ENCODE measurements at regions not wholly inside any gene's neighbourhood (a gene's known extent, or its start where the extent isn't known, plus 50 kb on each side); places are given as distances from the start of the nearest gene placed in this dataset.

DNA sequence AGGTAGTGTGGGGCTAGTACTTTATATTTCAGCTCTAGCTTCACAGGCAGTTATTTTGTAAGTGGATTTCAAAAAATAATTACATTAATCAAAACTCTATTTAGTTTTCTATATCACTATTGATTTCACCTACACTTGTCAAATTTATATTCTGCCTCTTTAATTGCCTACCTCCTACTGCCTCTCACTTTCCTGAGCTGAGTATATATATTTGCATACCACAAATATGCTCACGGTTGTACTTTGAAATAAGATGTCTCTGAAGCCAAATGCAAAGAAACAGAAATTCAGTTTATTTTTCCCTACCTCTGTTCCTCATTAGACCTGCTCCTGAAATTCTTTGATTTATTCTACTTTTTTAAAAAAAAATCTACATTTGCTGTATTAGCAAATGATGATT is 309.3 kb upstream of the TGFBR2 start:
- H3K9me3 ChIP-seq (ENCODE audit: low read depth, low read length): no peaks in the 10 kb centered on the region
- no peak overlapping the region for H3K4me3 ChIP-seq (ENCODE audit: insufficient read depth, low read length)
- H2AFZ ChIP-seq (ENCODE audit: low read length): no peak overlapping the region
- no peak overlapping the region for H3K4me2 ChIP-seq (ENCODE audit: insufficient read depth, low read length)
- TF ChIP-seq, protein P1, sequence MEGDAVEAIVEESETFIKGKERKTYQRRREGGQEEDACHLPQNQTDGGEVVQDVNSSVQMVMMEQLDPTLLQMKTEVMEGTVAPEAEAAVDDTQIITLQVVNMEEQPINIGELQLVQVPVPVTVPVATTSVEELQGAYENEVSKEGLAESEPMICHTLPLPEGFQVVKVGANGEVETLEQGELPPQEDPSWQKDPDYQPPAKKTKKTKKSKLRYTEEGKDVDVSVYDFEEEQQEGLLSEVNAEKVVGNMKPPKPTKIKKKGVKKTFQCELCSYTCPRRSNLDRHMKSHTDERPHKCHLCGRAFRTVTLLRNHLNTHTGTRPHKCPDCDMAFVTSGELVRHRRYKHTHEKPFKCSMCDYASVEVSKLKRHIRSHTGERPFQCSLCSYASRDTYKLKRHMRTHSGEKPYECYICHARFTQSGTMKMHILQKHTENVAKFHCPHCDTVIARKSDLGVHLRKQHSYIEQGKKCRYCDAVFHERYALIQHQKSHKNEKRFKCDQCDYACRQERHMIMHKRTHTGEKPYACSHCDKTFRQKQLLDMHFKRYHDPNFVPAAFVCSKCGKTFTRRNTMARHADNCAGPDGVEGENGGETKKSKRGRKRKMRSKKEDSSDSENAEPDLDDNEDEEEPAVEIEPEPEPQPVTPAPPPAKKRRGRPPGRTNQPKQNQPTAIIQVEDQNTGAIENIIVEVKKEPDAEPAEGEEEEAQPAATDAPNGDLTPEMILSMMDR (IDR thresholded peaks at IDR 0.05; ENCODE audit: extremely low read depth, low read depth, low read length): no peak
- no peaks in the 10 kb centered on the region for H3K79me2 ChIP-seq (ENCODE audit: insufficient read depth, low read length)
- peaks cover 22% of the 10 kb centered on the region for H3K4me1 ChIP-seq (ENCODE audit: insufficient read depth, low read length)
- H3K27ac ChIP-seq (ENCODE audit: low read depth, low read length): no peak overlapping the region
- H3K27me3 ChIP-seq (ENCODE audit: insufficient read depth, low read length): no peaks in the 10 kb centered on the region
- no peaks in the 10 kb centered on the region for H3K36me3 ChIP-seq (ENCODE audit: insufficient read depth, low read length)
- H4K20me1 ChIP-seq (ENCODE audit: insufficient read depth, low read length): no peaks in the 10 kb centered on the region
- no peak for DNase-seq (ENCODE audit: insufficient read length, low spot score, missing footprints)

DNA sequence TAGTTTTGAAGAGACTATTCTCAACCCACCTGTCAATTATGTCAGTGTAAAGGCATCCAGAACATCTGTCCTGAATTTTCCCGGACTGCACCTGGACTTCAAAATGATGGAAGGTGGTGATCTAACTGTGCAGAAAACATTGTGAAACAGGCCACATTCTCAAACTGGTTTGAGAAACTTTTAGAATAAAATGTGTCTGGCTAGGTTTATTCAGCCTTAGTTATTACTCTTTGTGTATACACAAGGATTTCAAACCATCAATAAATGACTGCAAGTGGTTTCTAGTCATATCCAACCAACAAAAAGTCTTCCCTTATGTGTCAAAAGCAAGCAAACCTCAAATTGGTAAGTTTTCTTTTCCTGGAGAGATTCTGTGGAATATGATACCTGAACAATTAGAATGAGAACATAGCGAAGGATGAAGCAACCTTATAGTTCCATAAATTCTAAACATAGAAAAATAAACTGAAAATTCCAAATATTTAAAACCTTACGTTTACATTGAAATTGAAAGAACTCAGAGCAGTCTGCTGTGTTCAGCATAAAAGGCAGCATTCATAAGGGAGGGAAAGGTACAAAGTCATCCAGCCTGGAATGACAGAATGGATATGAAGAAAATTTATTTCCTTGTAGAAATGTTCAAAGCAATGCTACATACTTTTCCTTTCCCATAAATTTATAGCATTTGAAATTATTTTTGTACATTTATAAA is 306.6 kb upstream of the TGFBR2 start:
- no peak for DNase-seq (ENCODE audit: insufficient read length, low spot score, missing footprints)
- TF ChIP-seq, protein P1 (IDR thresholded peaks at IDR 0.05; ENCODE audit: extremely low read depth, low read depth, low read length): no peak

DNA sequence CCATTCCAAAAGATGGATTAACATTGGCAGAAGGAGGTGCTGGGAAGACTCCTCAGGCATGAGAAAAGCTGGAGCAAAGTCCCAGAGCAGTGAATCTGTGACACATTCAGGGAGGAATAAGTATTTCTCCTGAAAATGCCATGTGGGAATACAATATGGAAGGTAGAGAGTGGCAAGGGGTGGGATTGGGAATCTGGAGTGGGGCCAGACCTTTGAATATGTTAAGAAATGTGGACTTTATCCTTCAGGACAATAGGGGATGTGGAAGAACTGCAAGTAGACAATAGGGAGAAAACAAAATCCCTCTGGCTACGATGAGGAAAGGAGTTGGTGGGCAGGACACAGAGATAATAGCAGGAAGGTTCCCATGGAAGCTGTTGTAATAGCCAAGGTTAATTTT is 305.6 kb upstream of the TGFBR2 start:
- Histone ChIP-seq H3K79me2 (ENCODE audit: insufficient read depth, low read length) (no peaks in the 10 kb centered on the region), H3K4me2 (ENCODE audit: insufficient read depth, low read length) (no peak overlapping the region), H3K36me3 (ENCODE audit: insufficient read depth, low read length) (no peaks in the 10 kb centered on the region), H3K4me1 (ENCODE audit: insufficient read depth, low read length) (no peaks in the 10 kb centered on the region), H3K4me3 (ENCODE audit: insufficient read depth, low read length) (no peak overlapping the region), H4K20me1 (ENCODE audit: insufficient read depth, low read length) (no peaks in the 10 kb centered on the region), H3K9me3 (ENCODE audit: low read depth, low read length) (no peaks in the 10 kb centered on the region), H3K27ac (ENCODE audit: low read depth, low read length) (no peak overlapping the region), H2AFZ (ENCODE audit: low read length) (no peak overlapping the region), H3K27me3 (ENCODE audit: insufficient read depth, low read length) (no peaks in the 10 kb centered on the region)
- TF ChIP-seq, protein P1 (IDR thresholded peaks at IDR 0.05; ENCODE audit: extremely low read depth, low read depth, low read length): no peak
- DNase-seq (ENCODE audit: insufficient read length, low spot score, missing footprints): no peak

More for the DNA sequence above, 306.6 kb upstream of the TGFBR2 start:
- H3K4me2 ChIP-seq (ENCODE audit: insufficient read depth, low read length): no peak overlapping the region
- H3K9me3 ChIP-seq (ENCODE audit: low read depth, low read length): no peaks in the 10 kb centered on the region
- no peak overlapping the region for H2AFZ ChIP-seq (ENCODE audit: low read length)
- no peak overlapping the region for H3K27ac ChIP-seq (ENCODE audit: low read depth, low read length)
- no peaks in the 10 kb centered on the region for H3K36me3 ChIP-seq (ENCODE audit: insufficient read depth, low read length)
- no peaks in the 10 kb centered on the region for H4K20me1 ChIP-seq (ENCODE audit: insufficient read depth, low read length)
- H3K79me2 ChIP-seq (ENCODE audit: insufficient read depth, low read length): no peaks in the 10 kb centered on the region
- H3K4me3 ChIP-seq (ENCODE audit: insufficient read depth, low read length): no peak overlapping the region
- no peaks in the 10 kb centered on the region for H3K27me3 ChIP-seq (ENCODE audit: insufficient read depth, low read length)
- H3K4me1 ChIP-seq (ENCODE audit: insufficient read depth, low read length): no peaks in the 10 kb centered on the region

DNA sequence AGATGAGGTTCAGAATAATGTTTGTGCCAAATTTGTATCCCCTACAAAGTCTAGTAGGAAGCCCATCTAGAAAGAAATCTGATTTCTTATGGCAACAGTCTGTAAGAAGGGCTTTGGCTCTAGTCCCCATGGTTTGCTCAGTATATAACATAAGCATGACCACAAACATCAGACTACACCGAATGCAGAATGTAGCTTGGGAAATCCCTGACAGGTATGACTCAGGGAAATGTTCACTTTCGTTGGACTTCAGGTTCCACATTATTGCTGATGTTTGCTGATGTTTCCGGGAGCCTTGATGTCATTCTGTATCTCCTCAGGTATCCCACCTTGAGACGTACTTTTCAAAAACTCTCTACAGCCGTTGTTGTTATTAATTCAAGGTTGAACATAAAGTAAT is 304.4 kb upstream of the TGFBR2 start:
- no peak overlapping the region for H3K27ac ChIP-seq (ENCODE audit: low read depth, low read length)
- no peaks in the 10 kb centered on the region for H4K20me1 ChIP-seq (ENCODE audit: insufficient read depth, low read length)
- TF ChIP-seq, protein P1 (IDR thresholded peaks at IDR 0.05; ENCODE audit: extremely low read depth, low read depth, low read length): no peak
- H3K4me3 ChIP-seq (ENCODE audit: insufficient read depth, low read length): no peak overlapping the region
- no peaks in the 10 kb centered on the region for H3K27me3 ChIP-seq (ENCODE audit: insufficient read depth, low read length)
- H3K9me3 ChIP-seq (ENCODE audit: low read depth, low read length): no peaks in the 10 kb centered on the region
- no peaks in the 10 kb centered on the region for H3K36me3 ChIP-seq (ENCODE audit: insufficient read depth, low read length)
- no peaks in the 10 kb centered on the region for H3K79me2 ChIP-seq (ENCODE audit: insufficient read depth, low read length)
- H2AFZ ChIP-seq (ENCODE audit: low read length): no peak overlapping the region
- no peak overlapping the region for H3K4me2 ChIP-seq (ENCODE audit: insufficient read depth, low read length)
- DNase-seq (ENCODE audit: insufficient read length, low spot score, missing footprints): no peak
- H3K4me1 ChIP-seq (ENCODE audit: insufficient read depth, low read length): no peaks in the 10 kb centered on the region
